ENCODE measurements at regions not wholly inside any gene's neighbourhood (a gene's known extent, or its start where the extent isn't known, plus 50 kb on each side); places are given as distances from the start of the nearest gene placed in this dataset.

- TF ChIP-seq IRF9 (CRISPR knock-in tag; IDR thresholded peaks at IDR 0.05; ENCODE audit: borderline replicate concordance), result no peak
- TF ChIP-seq ZBTB33 (CRISPR knock-in tag; IDR thresholded peaks at IDR 0.05), result no peak
- no peak for TF ChIP-seq ZNF576 (CRISPR knock-in tag; IDR thresholded peaks at IDR 0.05)
- no peak for TF ChIP-seq ATF7-NPFF (CRISPR knock-in tag; IDR thresholded peaks at IDR 0.05; ENCODE audit: low read depth)
- no peak for TF ChIP-seq ZNF619 (CRISPR knock-in tag; IDR thresholded peaks at IDR 0.05)
- TF ChIP-seq FOXM1 (CRISPR knock-in tag; IDR thresholded peaks at IDR 0.05), result no peak
- no peak for TF ChIP-seq ZNF275 (CRISPR knock-in tag; IDR thresholded peaks at IDR 0.05; ENCODE audit: borderline replicate concordance)
Measured at GRCh38 chr1:22238356-22239224, 95.7 kb upstream of the WNT4 start (continued).

All from HepG2 (cell line).